Neural progenitor cell (in vitro differentiated cells): ENCODE measurements at regions not wholly inside any gene's neighbourhood (a gene's known extent, or its start where the extent isn't known, plus 50 kb on each side); places are given as distances from the start of the nearest gene placed in this dataset.

Experiments
- DNase-seq: peaks from one replicate; pipeline ENCODE4 v3.0.0-alpha.2; 2016; ENCODE audit warnings: low spot score
- H2AFZ ChIP-seq: fragments of 200-600 bp; sonication (generic); replicated peaks from 2 replicates; pipeline ENCODE4 v1.6.1; 2016; ENCODE audit warnings: antibody characterized with exemption
- H3F3A ChIP-seq: fragments of 200-600 bp; sonication (generic); 2 replicates; pipeline ENCODE4 v1.6.1; 2016; ENCODE audit warnings: antibody characterized with exemption, low read depth
- H3K27ac ChIP-seq: fragments of 200-600 bp; sonication (generic); 2 replicates; pipeline ENCODE4 v1.5.1; 2016; ENCODE audit warnings: mild to moderate bottlenecking
- H3K27me3 ChIP-seq: fragments of 200-600 bp; sonication (generic); 2 replicates; pipeline ENCODE4 v1.6.1; 2016; ENCODE audit warnings: mild to moderate bottlenecking, moderate library complexity
- H3K36me3 ChIP-seq: fragments of 200-600 bp; sonication (generic); 2 replicates; pipeline ENCODE4 v1.5.1; 2016
- H3K4me1 ChIP-seq: fragments of 200-600 bp; sonication (generic); 2 replicates; pipeline ENCODE4 v1.6.1; 2016; ENCODE audit warnings: mixed run types
- H3K4me2 ChIP-seq: fragments of 200-600 bp; sonication (generic); 2 replicates; pipeline ENCODE4 v1.6.1; 2016
- H3K4me3 ChIP-seq: fragments of 200-600 bp; sonication (generic); 2 replicates; pipeline ENCODE4 v1.5.1; 2016
- H3K79me2 ChIP-seq: fragments of 200-600 bp; sonication (generic); 2 replicates; pipeline ENCODE4 v1.6.1; 2016; ENCODE audit warnings: low read depth
- H3K9ac ChIP-seq: fragments of 200-600 bp; sonication (generic); 2 replicates; pipeline ENCODE4 v1.6.1; 2016
- H3K9me3 ChIP-seq: fragments of 200-600 bp; sonication (generic); 2 replicates; pipeline ENCODE4 v1.5.1; 2016; ENCODE audit warnings: low read depth
- H4K20me1 ChIP-seq: fragments of 200-600 bp; sonication (generic); 2 replicates; pipeline ENCODE4 v1.6.1; 2016; ENCODE audit warnings: low read depth
- H3K27ac Mint-ChIP-seq: 3 replicates; pipeline ENCODE4 v1.8.0; 2021; ENCODE audit warnings: mixed read lengths
- H3K27me3 Mint-ChIP-seq: 2 replicates; pipeline ENCODE4 v1.8.0; 2022; ENCODE audit warnings: low read depth, mild to moderate bottlenecking, inconsistent platforms, moderate library complexity, mixed read lengths; ENCODE audit not compliant: insufficient read depth
- H3K36me3 Mint-ChIP-seq: 3 replicates; pipeline ENCODE4 v1.8.0; 2021; ENCODE audit warnings: mixed read lengths
- H3K4me1 Mint-ChIP-seq: 3 replicates; pipeline ENCODE4 v1.8.0; 2021; ENCODE audit warnings: mixed read lengths
- H3K4me3 Mint-ChIP-seq: 3 replicates; pipeline ENCODE4 v1.8.0; 2021; ENCODE audit warnings: mild to moderate bottlenecking, moderate library complexity, mixed read lengths
- H3K9me3 Mint-ChIP-seq: 3 replicates; pipeline ENCODE4 v1.8.0; 2020; ENCODE audit warnings: mixed read lengths
- EZH2 ChIP-seq: fragments of 200-600 bp; sonication (generic); IDR thresholded peaks from 2 replicates; pipeline ENCODE4 v1.6.1; 2017; ENCODE audit warnings: antibody characterized with exemption, mild to moderate bottlenecking, moderate library complexity
- EZH2phosphoT487 ChIP-seq: fragments of 200-600 bp; sonication (generic); IDR thresholded peaks from 2 replicates; pipeline ENCODE4 v1.6.1; 2017; ENCODE audit warnings: antibody characterized with exemption
- TF ChIP-seq, protein P1 (sequence below): fragments of 200-600 bp; sonication (generic); IDR thresholded peaks from 2 replicates; pipeline ENCODE4 v1.5.1; 2017; ENCODE audit warnings: antibody characterized with exemption, mild to moderate bottlenecking

DNA sequence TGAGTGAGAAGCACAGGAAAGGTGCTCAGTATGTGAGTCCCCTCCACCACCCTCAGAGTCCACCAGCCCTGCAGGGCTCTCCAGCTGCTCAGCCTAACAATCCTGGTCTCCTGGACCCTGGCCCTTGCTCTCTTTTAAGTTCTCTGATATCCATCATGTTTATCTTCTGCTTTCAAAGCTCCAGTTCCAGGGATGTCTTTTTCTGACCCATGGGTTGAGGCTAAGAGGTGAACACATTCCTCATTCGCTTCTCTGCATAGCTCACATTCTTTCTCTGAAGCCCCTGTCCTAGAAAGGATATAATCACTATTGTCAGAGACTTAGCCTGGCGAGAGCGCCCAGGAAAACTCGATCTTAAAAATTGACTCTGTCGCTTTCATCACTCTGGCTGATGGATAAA is 86.4 kb downstream of the ARL4C start:
- H3F3A ChIP-seq, result peaks cover 27% of the 10 kb centered on the region
- H3K79me2 ChIP-seq, result no peaks in the 10 kb centered on the region
- Mint-ChIP-seq H3K27ac (peak overlapping the region; percentile 61), H3K4me3 (peak overlapping the region; percentile 18), H3K27me3 (peaks cover 8% of the 10 kb centered on the region), H3K9me3 (peaks cover 3% of the 10 kb centered on the region), H3K4me1 (peaks cover 32% of the 10 kb centered on the region), H3K36me3 (peaks cover 4% of the 10 kb centered on the region)
- H3K9me3 ChIP-seq, result no peaks in the 10 kb centered on the region
- peak overlapping the region; percentile 6 for H3K4me3 ChIP-seq
- H3K27me3 ChIP-seq, result no peaks in the 10 kb centered on the region
- H3K36me3 ChIP-seq, result no peaks in the 10 kb centered on the region
- peak; percentile 75 for DNase-seq
- H3K9ac ChIP-seq, result no peak overlapping the region
- H3K4me2 ChIP-seq, result peak overlapping the region; percentile 63
- peak overlapping the region; percentile 35 for H2AFZ ChIP-seq
- no peaks in the 10 kb centered on the region for H4K20me1 ChIP-seq
- peaks cover 33% of the 10 kb centered on the region for H3K4me1 ChIP-seq
- TF ChIP-seq, protein P1, sequence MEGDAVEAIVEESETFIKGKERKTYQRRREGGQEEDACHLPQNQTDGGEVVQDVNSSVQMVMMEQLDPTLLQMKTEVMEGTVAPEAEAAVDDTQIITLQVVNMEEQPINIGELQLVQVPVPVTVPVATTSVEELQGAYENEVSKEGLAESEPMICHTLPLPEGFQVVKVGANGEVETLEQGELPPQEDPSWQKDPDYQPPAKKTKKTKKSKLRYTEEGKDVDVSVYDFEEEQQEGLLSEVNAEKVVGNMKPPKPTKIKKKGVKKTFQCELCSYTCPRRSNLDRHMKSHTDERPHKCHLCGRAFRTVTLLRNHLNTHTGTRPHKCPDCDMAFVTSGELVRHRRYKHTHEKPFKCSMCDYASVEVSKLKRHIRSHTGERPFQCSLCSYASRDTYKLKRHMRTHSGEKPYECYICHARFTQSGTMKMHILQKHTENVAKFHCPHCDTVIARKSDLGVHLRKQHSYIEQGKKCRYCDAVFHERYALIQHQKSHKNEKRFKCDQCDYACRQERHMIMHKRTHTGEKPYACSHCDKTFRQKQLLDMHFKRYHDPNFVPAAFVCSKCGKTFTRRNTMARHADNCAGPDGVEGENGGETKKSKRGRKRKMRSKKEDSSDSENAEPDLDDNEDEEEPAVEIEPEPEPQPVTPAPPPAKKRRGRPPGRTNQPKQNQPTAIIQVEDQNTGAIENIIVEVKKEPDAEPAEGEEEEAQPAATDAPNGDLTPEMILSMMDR, result no peak
- TF ChIP-seq EZH2, result no peak
- TF ChIP-seq EZH2phosphoT487, result no peak
- H3K27ac ChIP-seq, result peak overlapping the region; percentile 95

DNA sequence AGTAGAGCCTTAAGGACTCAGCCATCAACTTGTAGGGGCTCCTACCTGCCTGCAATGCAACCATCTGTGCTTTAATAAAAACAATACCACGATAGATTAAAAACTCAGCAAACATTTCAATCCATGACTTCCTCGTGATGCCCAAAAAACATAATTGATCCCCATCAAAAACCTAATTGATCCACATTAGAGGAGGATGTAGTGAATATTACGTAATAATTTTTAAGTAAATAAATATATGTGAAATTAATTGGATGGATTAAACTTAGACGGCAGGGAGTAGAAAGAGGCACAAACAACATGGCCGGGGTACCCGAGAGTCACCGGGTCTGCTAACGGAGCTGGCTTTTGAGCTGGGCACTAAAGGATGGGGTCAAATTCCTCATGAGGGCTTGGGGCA is 87.3 kb downstream of the ARL4C start:
- H2AFZ ChIP-seq, result peak overlapping the region; percentile 35
- H3K27ac Mint-ChIP-seq, result no peak overlapping the region
- no peak overlapping the region for H3K4me3 Mint-ChIP-seq
- DNase-seq, result no peak
- H3K4me1 Mint-ChIP-seq, result peaks cover 38% of the 10 kb centered on the region
- peak overlapping the region; percentile 63 for H3K4me2 ChIP-seq
- H4K20me1 ChIP-seq, result no peaks in the 10 kb centered on the region
- no peak overlapping the region for H3K9ac ChIP-seq
- H3K9me3 Mint-ChIP-seq, result peaks cover 3% of the 10 kb centered on the region
- peaks cover 33% of the 10 kb centered on the region for H3K4me1 ChIP-seq
- H3K27me3 Mint-ChIP-seq, result peaks cover 7% of the 10 kb centered on the region
- H3K4me3 ChIP-seq, result no peak overlapping the region
- no peaks in the 10 kb centered on the region for H3K9me3 ChIP-seq
- peaks cover 4% of the 10 kb centered on the region for H3K36me3 Mint-ChIP-seq
- H3K27ac ChIP-seq, result peak overlapping the region; percentile 95
- H3K36me3 ChIP-seq, result no peaks in the 10 kb centered on the region
- no peaks in the 10 kb centered on the region for H3K27me3 ChIP-seq
- no peaks in the 10 kb centered on the region for H3K79me2 ChIP-seq
- TF ChIP-seq, protein P1, result no peak
- TF ChIP-seq EZH2 (no peak), EZH2phosphoT487 (no peak)
- H3F3A ChIP-seq, result peaks cover 27% of the 10 kb centered on the region

DNA sequence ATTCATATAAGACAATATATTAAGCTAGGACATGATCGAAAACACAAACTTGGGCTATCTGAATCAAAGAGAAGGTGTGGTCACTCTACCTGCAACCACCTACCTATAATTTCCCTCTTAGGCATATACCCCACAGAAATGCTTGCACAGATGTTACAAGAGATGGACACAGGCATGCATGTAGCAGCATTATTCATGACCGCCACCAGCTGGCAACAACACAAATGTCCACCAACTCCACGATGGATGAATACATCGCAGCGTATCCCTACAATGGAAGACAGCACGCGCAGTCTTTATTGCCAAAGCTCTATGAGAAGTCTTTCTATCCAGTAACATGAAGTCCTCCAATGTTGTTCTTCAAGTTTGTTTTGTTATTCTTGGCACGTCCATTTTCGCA is 90.8 kb downstream of the ARL4C start:
- H3F3A ChIP-seq, result peaks cover 17% of the 10 kb centered on the region
- no peaks in the 10 kb centered on the region for H3K9me3 ChIP-seq
- peaks cover 45% of the 10 kb centered on the region for H3K4me1 Mint-ChIP-seq
- peaks cover under 1% of the 10 kb centered on the region for H3K9me3 Mint-ChIP-seq
- no peak for TF ChIP-seq EZH2
- TF ChIP-seq, protein P1, result peak; percentile 14
- H3K27ac Mint-ChIP-seq, result no peak overlapping the region
- no peaks in the 10 kb centered on the region for H3K36me3 ChIP-seq
- no peak overlapping the region for H3K4me3 Mint-ChIP-seq
- no peak overlapping the region for H3K4me3 ChIP-seq
- no peak overlapping the region for H2AFZ ChIP-seq
- H3K27me3 ChIP-seq, result no peaks in the 10 kb centered on the region
- no peaks in the 10 kb centered on the region for H4K20me1 ChIP-seq
- no peaks in the 10 kb centered on the region for H3K79me2 ChIP-seq
- no peak overlapping the region for H3K4me2 ChIP-seq
- H3K4me1 ChIP-seq, result peaks cover 23% of the 10 kb centered on the region
- H3K9ac ChIP-seq, result no peak overlapping the region
- H3K36me3 Mint-ChIP-seq, result no peaks in the 10 kb centered on the region
- no peaks in the 10 kb centered on the region for H3K27me3 Mint-ChIP-seq
- DNase-seq, result no peak
- H3K27ac ChIP-seq, result no peak overlapping the region
